ENCODE measurements at regions not wholly inside any gene's neighbourhood (a gene's known extent, or its start where the extent isn't known, plus 50 kb on each side); places are given as distances from the start of the nearest gene placed in this dataset.

GRCh38 chr2:145755019-145755837 is 1235.3 kb upstream of the ZEB2 start:
- TF ChIP-seq EP300 (IDR thresholded peaks at IDR 0.05) (no peak), POLR2AphosphoS5 (IDR thresholded peaks at IDR 0.05) (no peak), POLR2A (IDR thresholded peaks at IDR 0.05) (no peak), CTCF (IDR thresholded peaks at IDR 0.05) (no peak)
- no peak for DNase-seq
- H3K27me3 ChIP-seq = no peaks in the 10 kb centered on the region
- whole genome bisulfite sequencing, 2 donors = 86 to 92% methylated on average over 6 of the region's 6 CpGs
- no peak overlapping the region for H3K4me3 ChIP-seq
- H3K36me3 ChIP-seq = no peaks in the 10 kb centered on the region
- intact Hi-C loops (cut with DNase I) = no loop called here
- H3K4me1 ChIP-seq = peaks cover 0 to 4% (median 0%) of the 10 kb centered on the region in 4 donors
- no peaks in the 10 kb centered on the region for H3K9me3 ChIP-seq
- no peak overlapping the region for H3K27ac ChIP-seq

- TF ChIP-seq POLR2A (IDR thresholded peaks at IDR 0.05) = no peak
- no peak for TF ChIP-seq CTCF (IDR thresholded peaks at IDR 0.05)
- no peak for TF ChIP-seq EP300 (IDR thresholded peaks at IDR 0.05)
- TF ChIP-seq POLR2AphosphoS5 (IDR thresholded peaks at IDR 0.05) = no peak
- DNase-seq = no peak
- no peaks in the 10 kb centered on the region for H3K36me3 ChIP-seq
- no peak overlapping the region for H3K27ac ChIP-seq
- H3K4me3 ChIP-seq = no peak overlapping the region
- H3K9me3 ChIP-seq = no peaks in the 10 kb centered on the region
- 60 to 74% methylated on average over 3 of the region's 3 CpGs for WGBS, 2 donors
- intact Hi-C loops (cut with DNase I) = no loop called here
- no peaks in the 10 kb centered on the region for H3K27me3 ChIP-seq
- H3K4me1 ChIP-seq = peaks cover 0 to 4% (median 0%) of the 10 kb centered on the region in 4 donors
Measured at GRCh38 chr2:145753966-145754365, 1234.0 kb upstream of the ZEB2 start.

- intact Hi-C loops (cut with DNase I) = no loop called here
- peak overlapping the region in 2 of 4 donors; percentile 52 to 60 for H3K27ac ChIP-seq
Measured at GRCh38 chr2:145753041-145753608, 1233.2 kb upstream of the ZEB2 start.

GRCh38 chr2:145752091-145752806 is 1232.3 kb upstream of the ZEB2 start:
- peak overlapping the region; percentile 52 to 60 (median 55) for H3K27ac ChIP-seq
- no peaks in the 10 kb centered on the region for H3K27me3 ChIP-seq
- WGBS, 2 donors = 21 to 31% methylated on average over 5 of the region's 5 CpGs
- peak overlapping the region in 1 of 4 donors; percentile 5 for H3K4me3 ChIP-seq
- H3K36me3 ChIP-seq = no peaks in the 10 kb centered on the region
- peaks cover 0 to 4% (median 0%) of the 10 kb centered on the region in 4 donors for H3K4me1 ChIP-seq
- intact Hi-C loops (cut with DNase I) = no loop called here
- H3K9me3 ChIP-seq = no peaks in the 10 kb centered on the region
- TF ChIP-seq POLR2AphosphoS5 (IDR thresholded peaks at IDR 0.05) (no peak), CTCF (IDR thresholded peaks at IDR 0.05) (peak in 3 of 4 experiments; percentile 15 to 46 (median 25))
- DNase-seq = no peak

More at GRCh38 chr2:145753041-145753608, 1233.2 kb upstream of the ZEB2 start:
- Histone ChIP-seq H3K4me3 (no peak overlapping the region), H3K9me3 (no peaks in the 10 kb centered on the region), H3K4me1 (peaks cover 0 to 4% (median 0%) of the 10 kb centered on the region in 4 donors), H3K36me3 (no peaks in the 10 kb centered on the region), H3K27me3 (no peaks in the 10 kb centered on the region)
- 75 to 78% methylated on average over 6 of the region's 6 CpGs for WGBS, 2 donors
- no peak for TF ChIP-seq POLR2AphosphoS5 (IDR thresholded peaks at IDR 0.05)
- no peak for TF ChIP-seq EP300 (IDR thresholded peaks at IDR 0.05)
- TF ChIP-seq POLR2A (IDR thresholded peaks at IDR 0.05) = no peak
- TF ChIP-seq CTCF (IDR thresholded peaks at IDR 0.05) = no peak
- DNase-seq = no peak

All from sigmoid colon (tissue), 6 donors.